H9 (cell line): ENCODE measurements at regions not wholly inside any gene's neighbourhood (a gene's known extent, or its start where the extent isn't known, plus 50 kb on each side); places are given as distances from the start of the nearest gene placed in this dataset.

ENCODE experiments used
- DNase-seq: peaks from one replicate; pipeline ENCODE4 v3.0.0-alpha.2; 2017
- H2AFZ ChIP-seq: one replicate; pipeline ENCODE4 v1.6.1; 2013; ENCODE audit warnings: mild to moderate bottlenecking, low read length, control low read depth, moderate library complexity
- H2AK5ac ChIP-seq: 2 replicates; pipeline ENCODE4 v1.6.1; 2013; ENCODE audit warnings: low read length, control low read depth, mixed read lengths; ENCODE audit not compliant: insufficient read length
- H2BK120ac ChIP-seq: one replicate; pipeline ENCODE4 v1.6.1; 2013; ENCODE audit warnings: low read depth, mild to moderate bottlenecking, low read length, control low read depth, inconsistent platforms; ENCODE audit not compliant: poor library complexity, severe bottlenecking
- H2BK12ac ChIP-seq: 2 replicates; pipeline ENCODE4 v1.6.1; 2013; ENCODE audit warnings: low read length, control low read depth, mixed read lengths, low read depth; ENCODE audit not compliant: insufficient read length
- H2BK15ac ChIP-seq: 2 replicates; pipeline ENCODE4 v1.6.1; 2013; ENCODE audit warnings: low read depth, low read length, control low read depth
- H2BK20ac ChIP-seq: one replicate; pipeline ENCODE4 v1.6.1; 2013; ENCODE audit warnings: low read depth, mild to moderate bottlenecking, low read length, control low read depth, inconsistent platforms; ENCODE audit not compliant: poor library complexity, severe bottlenecking
- H2BK5ac ChIP-seq: 2 replicates; pipeline ENCODE4 v1.6.1; 2013; ENCODE audit warnings: low read length, control low read depth, mixed read lengths; ENCODE audit not compliant: insufficient read length
- H3K14ac ChIP-seq: 2 replicates; pipeline ENCODE4 v1.6.1; 2013; ENCODE audit warnings: low read length, control low read depth; ENCODE audit not compliant: insufficient read depth
- H3K18ac ChIP-seq: 2 replicates; pipeline ENCODE4 v1.6.1; 2013; ENCODE audit warnings: low read depth, mild to moderate bottlenecking, mixed read lengths, low read length, control low read depth; ENCODE audit not compliant: insufficient read length
- H3K23ac ChIP-seq: 2 replicates; pipeline ENCODE4 v1.6.1; 2013; ENCODE audit warnings: low read length, control low read depth, mixed read lengths, low read depth; ENCODE audit not compliant: insufficient read length
- H3K23me2 ChIP-seq: 2 replicates; pipeline ENCODE4 v1.6.1; 2013; ENCODE audit warnings: low read depth, mild to moderate bottlenecking, mixed read lengths, low read length, control low read depth; ENCODE audit not compliant: insufficient read length, poor library complexity, severe bottlenecking
- H3K27ac ChIP-seq: 2 replicates; pipeline ENCODE4 v1.5.1; 2013; ENCODE audit warnings: low read length, control low read depth, mixed read lengths, low read depth; ENCODE audit not compliant: insufficient read length
- H3K27me3 ChIP-seq: 2 replicates; pipeline ENCODE4 v1.6.1; 2013; ENCODE audit warnings: low read length, control low read depth, inconsistent platforms; ENCODE audit not compliant: insufficient read depth
- H3K4ac ChIP-seq: 2 replicates; pipeline ENCODE4 v1.6.1; 2013; ENCODE audit warnings: low read depth, mild to moderate bottlenecking, control low read depth, inconsistent platforms, low read length, moderate library complexity
- H3K4me1 ChIP-seq: 2 replicates; pipeline ENCODE4 v1.6.1; 2013; ENCODE audit warnings: low read length, control low read depth, inconsistent platforms; ENCODE audit not compliant: insufficient read depth
- H3K4me2 ChIP-seq: 2 replicates; pipeline ENCODE4 v1.6.1; 2013; ENCODE audit warnings: low read length, control low read depth, mixed read lengths; ENCODE audit not compliant: insufficient read length, insufficient read depth
- H3K56ac ChIP-seq: 2 replicates; pipeline ENCODE4 v1.6.1; 2013; ENCODE audit warnings: low read depth, mild to moderate bottlenecking, mixed read lengths, low read length, control low read depth; ENCODE audit not compliant: insufficient read length
- H3K79me1 ChIP-seq: 2 replicates; pipeline ENCODE4 v1.6.1; 2013; ENCODE audit warnings: low read depth, mild to moderate bottlenecking, moderate library complexity, low read length, control low read depth, inconsistent platforms; ENCODE audit not compliant: insufficient read depth, poor library complexity, severe bottlenecking
- H3K79me2 ChIP-seq: 2 replicates; pipeline ENCODE4 v1.6.1; 2013; ENCODE audit warnings: low read length, control low read depth, inconsistent platforms; ENCODE audit not compliant: insufficient read depth
- H3K9ac ChIP-seq: 2 replicates; pipeline ENCODE4 v1.6.1; 2013; ENCODE audit warnings: low read length, control low read depth, mixed read lengths; ENCODE audit not compliant: insufficient read length; ENCODE audit errors: extremely low read depth
- H3K9me3 ChIP-seq: one replicate; pipeline ENCODE4 v1.6.1; 2013; ENCODE audit warnings: low read depth, low read length, inconsistent platforms; ENCODE audit not compliant: control insufficient read depth
- H3T11ph ChIP-seq: one replicate; pipeline ENCODE4 v1.6.1; 2013; ENCODE audit warnings: mild to moderate bottlenecking, low read length, control low read depth, inconsistent platforms
- H4K20me1 ChIP-seq: one replicate; pipeline ENCODE4 v1.6.1; 2013; ENCODE audit not compliant: control insufficient read depth, insufficient read length, insufficient read depth
- H4K5ac ChIP-seq: 2 replicates; pipeline ENCODE4 v1.6.1; 2013; ENCODE audit warnings: low read depth, mild to moderate bottlenecking, mixed read lengths, low read length, control low read depth; ENCODE audit not compliant: insufficient read length
- H4K8ac ChIP-seq: replicated peaks from 2 replicates; pipeline ENCODE4 v1.6.1; 2013; ENCODE audit warnings: low read length, control low read depth, mixed read lengths, low read depth; ENCODE audit not compliant: insufficient read length
- H4K91ac ChIP-seq: 2 replicates; pipeline ENCODE4 v1.6.1; 2013; ENCODE audit warnings: low read depth, mild to moderate bottlenecking, moderate library complexity, mixed read lengths, low read length, control low read depth; ENCODE audit not compliant: insufficient read length
- H3K27ac Mint-ChIP-seq, 3 experiments: 2 replicates in 2 of 3; 3 replicates in 1 of 3; pipeline ENCODE4 v1.8.0; 2020 to 2021; ENCODE audit warnings: mixed read lengths in 3 of 3, mild to moderate bottlenecking in 1 of 3, moderate library complexity in 1 of 3
- H3K27me3 Mint-ChIP-seq: 2 replicates; pipeline ENCODE4 v1.8.0; 2021; ENCODE audit warnings: low read depth, mild to moderate bottlenecking, moderate library complexity, mixed read lengths
- H3K36me3 Mint-ChIP-seq, 3 experiments: 2 replicates in 2 of 3; 3 replicates in 1 of 3; pipeline ENCODE4 v1.8.0; 2020 to 2021; ENCODE audit warnings: low read depth in 3 of 3, mixed read lengths in 3 of 3; ENCODE audit not compliant: insufficient read depth in 1 of 3
- H3K4me1 Mint-ChIP-seq, 2 experiments: 2 replicates each; pipeline ENCODE4 v1.8.0; 2020; ENCODE audit warnings: mixed read lengths in 2 of 2
- H3K4me3 Mint-ChIP-seq, 2 experiments: 2 replicates in 1 of 2; 3 replicates in 1 of 2; pipeline ENCODE4 v1.8.0; 2020 to 2021; ENCODE audit warnings: mild to moderate bottlenecking in 2 of 2, mixed read lengths in 2 of 2, moderate library complexity in 1 of 2
- H3K9me3 Mint-ChIP-seq, 2 experiments: 2 replicates in 1 of 2; 3 replicates in 1 of 2; pipeline ENCODE4 v1.8.0; 2020; ENCODE audit warnings: mild to moderate bottlenecking in 2 of 2, mixed read lengths in 2 of 2, moderate library complexity in 1 of 2
- CTCF ChIP-seq: fragments of 200-600 bp; sonication (generic); conservative IDR thresholded peaks from 3 replicates; pipeline ENCODE4 v1.8.0; 2021; ENCODE audit warnings: antibody characterized with exemption, mild to moderate bottlenecking
- WGBS: extraction: QIAGEN DNeasy Blood & Tissue Kit; methylation state at CpG from one replicate; pipeline ENCODE4 v1.1.7; 2013; ENCODE audit warnings: missing lambda C conversion rate, low lambda C conversion rate, mixed read lengths; ENCODE audit not compliant: insufficient read length; ENCODE audit errors: extremely low coverage; 5-methylcytosine and 5-hydroxymethylcytosine counted together

- Histone ChIP-seq H2BK5ac (no peak overlapping the region), H3T11ph (no peak overlapping the region), H3K18ac (no peak overlapping the region), H3K79me1 (no peaks in the 10 kb centered on the region), H3K27me3 (no peaks in the 10 kb centered on the region), H3K4me2 (no peak overlapping the region), H2AFZ (no peak overlapping the region), H4K20me1 (no peaks in the 10 kb centered on the region), H3K9ac (no peak overlapping the region), H3K23me2 (no peaks in the 10 kb centered on the region), H3K4me1 (no peaks in the 10 kb centered on the region), H3K14ac (no peak overlapping the region), H4K8ac (no peak overlapping the region), H2AK5ac (no peak overlapping the region), H2BK15ac (no peak overlapping the region), H3K79me2 (no peaks in the 10 kb centered on the region), H4K5ac (no peak overlapping the region), H3K56ac (no peak overlapping the region), H3K9me3 (no peaks in the 10 kb centered on the region), H2BK120ac (no peak overlapping the region), H2BK12ac (no peak overlapping the region), H3K4ac (no peak overlapping the region), H4K91ac (no peak overlapping the region), H3K27ac (no peak overlapping the region), H3K23ac (no peak overlapping the region), H2BK20ac (no peak overlapping the region)
- H3K4me1 Mint-ChIP-seq, result peaks cover 11 to 12% of the 10 kb centered on the region in 2 experiments
- H3K27ac Mint-ChIP-seq, result no peak overlapping the region
- H3K36me3 Mint-ChIP-seq, result no peaks in the 10 kb centered on the region
- no CpG with 5 or more reads among the region's 2 CpGs for WGBS
- H3K4me3 Mint-ChIP-seq, result no peak overlapping the region
- H3K27me3 Mint-ChIP-seq, result peaks cover 2% of the 10 kb centered on the region; the same call in 1 of the 2 replicates
- no peak for TF ChIP-seq CTCF
- DNase-seq, result no peak
- H3K9me3 Mint-ChIP-seq, result peaks cover 0 to 2% of the 10 kb centered on the region in 2 experiments; a peak in 2 of 5 replicates
These were observed 112.5 kb upstream of the SLIT3 start for GRCh38 chr5:169413416-169413815.
